ENCODE measurements at regions not wholly inside any gene's neighbourhood (a gene's known extent, or its start where the extent isn't known, plus 50 kb on each side); places are given as distances from the start of the nearest gene placed in this dataset.

DNA sequence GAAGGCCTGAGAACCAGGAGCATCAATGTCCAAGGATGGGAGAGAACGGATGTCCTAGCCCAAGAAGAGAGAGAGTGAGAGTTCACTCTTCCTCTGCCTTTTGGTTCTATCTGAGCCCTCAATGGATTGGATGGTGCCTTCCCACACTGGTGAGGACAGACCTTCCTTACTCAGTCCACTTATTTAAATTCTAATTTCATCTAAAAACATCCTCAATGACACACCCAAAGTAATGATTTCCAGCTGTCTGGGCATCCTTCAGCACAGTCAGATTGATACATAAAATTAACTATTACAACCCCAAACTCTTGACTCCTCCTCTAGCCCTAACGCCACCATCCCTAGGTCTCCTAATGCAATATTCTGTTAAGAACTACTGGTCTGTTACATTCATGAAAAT is 122.0 kb downstream of the GAS1 start:
- TF ChIP-seq JUND (IDR thresholded peaks at IDR 0.05; ENCODE audit: low read depth) = no peak
- no peak for DNase-seq (ENCODE audit: low read depth in 1 of 2, low spot score in 1 of 2)
- in situ Hi-C loops (cut with HindIII; ENCODE audit: low pct_unique_long_range_greater_than_20kb, low sequenced_read_pairs) = no loop called here

DNA sequence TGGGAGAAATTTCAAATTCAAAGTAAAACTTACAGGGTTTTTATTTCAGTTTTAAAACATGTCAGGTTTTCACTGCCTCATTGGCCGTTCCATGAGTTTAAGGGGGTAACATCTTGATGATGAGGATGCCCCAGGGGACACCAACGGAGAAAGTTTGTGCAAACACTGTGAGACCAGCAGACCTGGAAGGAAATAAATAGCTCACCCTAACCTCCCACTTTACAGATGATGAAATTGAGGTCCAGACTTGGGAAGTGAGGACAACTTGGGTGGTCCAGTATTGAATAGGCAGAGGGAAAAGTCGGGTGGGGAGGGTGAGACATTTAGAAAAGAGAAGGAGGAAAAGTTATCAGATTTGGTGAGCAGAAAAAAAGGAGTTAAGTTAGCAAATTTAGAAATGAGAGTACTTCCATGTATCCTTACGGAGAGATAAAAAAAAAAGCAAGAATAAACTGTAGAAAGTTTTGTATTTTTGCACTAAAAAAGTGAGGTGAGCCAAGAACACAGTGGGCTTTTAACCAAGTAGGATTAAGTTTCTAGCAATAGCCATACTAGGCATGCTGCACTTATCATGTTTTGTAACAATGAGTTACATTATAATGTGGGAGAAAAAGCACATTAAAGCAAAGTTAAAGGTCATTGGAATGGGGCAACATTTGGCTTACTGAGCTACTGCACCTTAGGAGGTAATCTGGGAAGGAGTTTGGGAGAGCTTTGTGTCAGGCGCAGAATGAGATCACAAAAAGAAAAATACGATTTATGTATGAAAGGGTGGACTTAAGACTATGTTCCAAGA is 125.1 kb downstream of the GAS1 start:
- DNase-seq (ENCODE audit: low read depth in 1 of 2, low spot score in 1 of 2) = no peak
- TF ChIP-seq JUND (IDR thresholded peaks at IDR 0.05; ENCODE audit: low read depth) = no peak
- in situ Hi-C loops (cut with HindIII; ENCODE audit: low pct_unique_long_range_greater_than_20kb, low sequenced_read_pairs) = no loop called here

DNA sequence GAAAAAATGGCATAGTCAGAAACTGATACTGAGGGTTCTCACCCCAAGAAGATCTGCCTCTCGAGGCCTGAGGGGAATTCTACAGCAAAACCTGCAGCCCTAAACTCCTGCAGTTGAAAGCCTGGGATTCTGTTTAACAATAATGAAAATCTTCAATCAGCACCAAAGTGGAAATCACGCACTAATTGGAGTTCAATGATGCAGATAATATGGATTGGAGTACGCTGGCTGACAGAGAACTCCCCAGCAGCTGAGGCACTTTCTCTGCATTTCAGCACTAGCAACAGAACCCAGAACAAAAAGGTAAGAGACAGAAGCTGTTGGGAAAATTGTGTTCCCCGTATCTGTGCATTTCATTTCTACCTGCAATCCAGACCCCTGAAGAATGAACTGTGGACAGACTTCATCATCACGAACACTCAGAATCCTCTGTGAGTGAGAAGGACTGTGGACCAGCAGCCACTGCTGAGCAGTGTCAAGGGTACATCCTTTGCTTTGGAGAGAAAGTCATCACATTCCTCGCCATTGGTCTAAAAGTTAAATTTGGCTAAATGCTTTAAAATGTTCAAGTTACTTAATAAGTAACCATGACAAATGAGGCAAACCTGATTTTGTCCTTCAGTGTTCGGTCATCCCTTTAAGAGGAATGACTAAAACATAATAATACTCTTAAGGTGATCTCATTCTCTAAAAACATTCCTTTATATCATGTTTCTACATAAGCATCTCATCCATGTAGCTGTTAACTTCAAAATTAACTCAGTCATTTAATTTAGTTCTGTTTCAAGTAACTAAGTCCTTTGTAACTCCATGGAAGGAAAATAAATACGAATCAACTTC is 126.1 kb downstream of the GAS1 start:
- no peak for TF ChIP-seq JUND (IDR thresholded peaks at IDR 0.05; ENCODE audit: low read depth)
- DNase-seq (ENCODE audit: low read depth in 1 of 2, low spot score in 1 of 2) = no peak
- in situ Hi-C loops (cut with HindIII; ENCODE audit: low pct_unique_long_range_greater_than_20kb, low sequenced_read_pairs) = no loop called here

DNA sequence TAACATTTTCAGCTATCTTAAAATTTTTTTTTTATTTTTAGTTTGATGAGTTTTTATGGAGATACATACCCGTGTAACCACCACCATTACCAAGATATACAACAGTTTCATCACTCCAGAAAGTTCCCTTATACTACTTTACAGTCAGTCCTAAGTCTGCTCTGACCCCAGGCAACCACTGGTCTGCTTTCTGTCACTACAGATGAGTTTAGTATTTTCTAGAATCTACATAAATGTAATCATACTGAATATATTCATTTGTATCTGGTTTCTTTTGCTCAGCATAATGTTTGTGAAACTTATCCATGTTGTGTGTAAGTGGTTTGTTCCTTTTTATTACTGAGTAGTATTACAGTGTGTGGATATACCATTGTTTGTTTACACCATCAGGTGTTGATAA is 127.8 kb downstream of the GAS1 start:
- TF ChIP-seq JUND (IDR thresholded peaks at IDR 0.05; ENCODE audit: low read depth) = no peak
- DNase-seq (ENCODE audit: low read depth in 1 of 2, low spot score in 1 of 2) = no peak
- in situ Hi-C loops (cut with HindIII; ENCODE audit: low pct_unique_long_range_greater_than_20kb, low sequenced_read_pairs) = no loop called here

DNA sequence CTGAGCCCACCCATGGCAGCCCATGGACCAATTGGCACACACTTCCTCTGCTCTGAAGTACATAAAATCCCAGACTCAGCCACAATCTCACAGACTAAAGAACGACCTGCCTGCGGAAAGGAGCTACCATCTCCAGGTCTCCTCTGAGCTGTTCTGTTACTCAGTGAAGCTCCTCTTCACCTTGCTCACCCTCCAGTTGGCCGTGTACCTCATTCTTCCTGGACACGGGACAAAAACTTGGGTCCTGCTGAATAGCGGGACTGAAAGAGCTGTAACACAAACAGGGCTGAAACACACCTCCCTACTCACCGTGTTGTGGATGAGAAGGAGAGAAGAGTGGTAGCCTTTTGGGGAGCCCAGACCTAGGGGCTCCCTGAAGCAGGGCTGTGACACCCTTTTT is 128.7 kb downstream of the GAS1 start:
- DNase-seq (ENCODE audit: low read depth in 1 of 2, low spot score in 1 of 2) = no peak
- in situ Hi-C loops (cut with HindIII; ENCODE audit: low pct_unique_long_range_greater_than_20kb, low sequenced_read_pairs) = no loop called here
- TF ChIP-seq JUND (IDR thresholded peaks at IDR 0.05; ENCODE audit: low read depth) = no peak

DNA sequence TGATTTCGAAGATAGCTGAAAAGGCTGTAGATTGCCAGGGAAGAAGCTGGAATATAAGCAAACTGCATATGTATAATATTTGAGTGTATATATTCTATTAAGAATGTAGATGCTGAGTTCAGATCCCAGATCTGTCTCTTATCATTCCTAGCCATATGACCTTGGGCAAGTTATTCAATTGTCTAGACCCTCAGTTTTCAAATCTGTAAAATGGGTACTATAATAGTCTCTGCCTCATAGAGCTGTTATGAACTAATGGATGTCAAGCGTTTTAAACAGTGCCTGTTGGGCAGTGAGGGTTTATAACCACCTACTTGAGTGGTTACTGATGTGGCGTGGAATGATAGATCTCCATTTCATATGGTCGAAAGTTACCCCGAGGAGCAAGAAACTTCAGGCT is 130.4 kb downstream of the GAS1 start:
- in situ Hi-C loops (cut with HindIII; ENCODE audit: low pct_unique_long_range_greater_than_20kb, low sequenced_read_pairs) = no loop called here
- no peak for TF ChIP-seq JUND (IDR thresholded peaks at IDR 0.05; ENCODE audit: low read depth)
- no peak for DNase-seq (ENCODE audit: low read depth in 1 of 2, low spot score in 1 of 2)

DNA sequence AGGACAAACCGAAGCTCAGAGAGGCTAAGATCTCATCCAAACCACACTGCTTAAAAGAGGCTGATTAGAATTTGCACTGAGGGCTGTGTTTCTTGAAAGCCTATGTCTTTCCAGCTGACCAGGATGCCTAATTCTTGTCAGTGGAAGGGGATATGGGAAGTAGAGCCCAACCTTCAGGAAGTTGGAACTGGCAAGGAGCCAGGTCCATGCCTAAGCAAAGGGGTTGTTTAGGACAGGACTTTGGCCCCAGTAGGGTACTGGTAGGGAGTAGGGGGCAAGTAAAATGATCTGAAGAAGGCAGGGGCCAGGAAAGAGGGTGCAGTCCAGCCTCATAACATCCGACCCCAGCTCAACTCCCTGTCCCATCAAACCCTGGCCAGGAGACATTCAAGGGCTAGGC is 130.9 kb downstream of the GAS1 start:
- no peak for TF ChIP-seq JUND (IDR thresholded peaks at IDR 0.05; ENCODE audit: low read depth)
- in situ Hi-C loops (cut with HindIII; ENCODE audit: low pct_unique_long_range_greater_than_20kb, low sequenced_read_pairs) = no loop called here
- no peak for DNase-seq (ENCODE audit: low read depth in 1 of 2, low spot score in 1 of 2)

DNA sequence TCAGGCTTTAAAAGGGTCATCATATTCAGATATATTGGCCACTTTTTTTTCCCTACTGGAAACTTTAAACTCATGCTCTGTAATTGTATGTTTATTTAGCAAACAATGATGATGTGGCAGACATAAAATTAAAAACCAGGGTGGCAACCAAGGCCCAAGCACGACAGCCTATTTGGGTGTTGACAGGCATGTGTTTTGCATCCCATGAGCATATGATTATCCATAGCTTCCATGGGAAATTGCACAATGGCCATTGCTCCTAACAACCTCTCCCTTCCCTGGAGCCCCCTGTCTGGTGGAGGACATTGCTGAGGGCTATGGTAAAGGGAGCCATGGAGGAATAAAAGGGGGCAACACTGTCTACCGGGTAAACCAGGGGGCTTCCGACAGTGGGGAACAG is 134.7 kb downstream of the GAS1 start:
- in situ Hi-C loops (cut with HindIII; ENCODE audit: low pct_unique_long_range_greater_than_20kb, low sequenced_read_pairs) = no loop called here
- TF ChIP-seq JUND (IDR thresholded peaks at IDR 0.05; ENCODE audit: low read depth) = no peak
- no peak for DNase-seq (ENCODE audit: low read depth in 1 of 2, low spot score in 1 of 2)

DNA sequence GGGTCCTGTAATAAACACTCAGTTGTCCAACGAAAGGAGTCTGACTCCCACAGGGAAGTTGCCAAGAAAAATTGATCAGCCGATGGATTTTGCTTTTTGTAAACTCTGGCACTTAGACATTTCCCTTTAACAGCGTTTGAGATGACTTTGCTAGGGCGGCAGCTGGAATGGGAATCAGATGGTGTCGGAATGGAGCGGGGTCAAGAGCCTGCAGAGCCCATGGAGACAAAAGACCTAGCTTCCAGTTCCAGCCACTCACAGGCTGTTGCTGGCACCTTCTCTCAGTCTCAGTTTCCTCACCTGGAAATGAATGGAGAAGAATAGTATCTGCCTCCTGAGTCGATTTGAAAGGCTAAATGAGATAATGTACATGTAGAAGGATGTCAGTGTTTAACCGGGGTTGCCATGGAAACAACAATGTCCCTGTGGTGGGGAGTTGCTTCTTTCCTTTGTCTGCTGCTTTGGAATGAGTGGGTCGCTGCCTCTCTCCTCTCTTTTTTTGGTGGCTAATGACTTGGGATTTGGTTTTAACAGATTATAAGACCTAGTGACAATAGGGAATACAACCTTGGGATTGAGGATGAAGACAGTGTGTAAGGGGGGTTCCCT is 137.4 kb downstream of the GAS1 start:
- no peak for DNase-seq (ENCODE audit: low read depth in 1 of 2, low spot score in 1 of 2)
- no peak for TF ChIP-seq JUND (IDR thresholded peaks at IDR 0.05; ENCODE audit: low read depth)

DNA sequence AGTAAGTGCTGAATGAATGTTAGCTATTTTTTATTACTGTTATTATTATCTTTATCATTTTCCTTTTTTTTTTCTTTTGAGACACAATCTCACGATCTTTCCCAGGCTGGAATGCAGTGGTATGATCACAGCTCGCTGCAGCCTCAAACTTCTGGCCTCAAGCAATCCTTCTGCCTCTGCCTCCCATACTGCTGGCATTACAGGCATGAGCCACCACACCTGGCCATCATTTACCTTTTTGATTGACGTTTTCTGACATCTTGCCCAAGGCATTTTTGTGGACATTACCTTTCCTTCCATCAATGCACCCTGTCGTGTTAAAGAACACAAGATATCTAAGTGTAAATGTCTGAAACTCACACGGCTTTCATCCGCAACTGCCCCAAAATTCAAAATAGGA is 138.2 kb downstream of the GAS1 start:
- no peak for DNase-seq (ENCODE audit: low read depth in 1 of 2, low spot score in 1 of 2)

More for the DNA sequence above, 137.4 kb downstream of the GAS1 start:
- in situ Hi-C loops (cut with HindIII; ENCODE audit: low pct_unique_long_range_greater_than_20kb, low sequenced_read_pairs) = no loop called here

DNA sequence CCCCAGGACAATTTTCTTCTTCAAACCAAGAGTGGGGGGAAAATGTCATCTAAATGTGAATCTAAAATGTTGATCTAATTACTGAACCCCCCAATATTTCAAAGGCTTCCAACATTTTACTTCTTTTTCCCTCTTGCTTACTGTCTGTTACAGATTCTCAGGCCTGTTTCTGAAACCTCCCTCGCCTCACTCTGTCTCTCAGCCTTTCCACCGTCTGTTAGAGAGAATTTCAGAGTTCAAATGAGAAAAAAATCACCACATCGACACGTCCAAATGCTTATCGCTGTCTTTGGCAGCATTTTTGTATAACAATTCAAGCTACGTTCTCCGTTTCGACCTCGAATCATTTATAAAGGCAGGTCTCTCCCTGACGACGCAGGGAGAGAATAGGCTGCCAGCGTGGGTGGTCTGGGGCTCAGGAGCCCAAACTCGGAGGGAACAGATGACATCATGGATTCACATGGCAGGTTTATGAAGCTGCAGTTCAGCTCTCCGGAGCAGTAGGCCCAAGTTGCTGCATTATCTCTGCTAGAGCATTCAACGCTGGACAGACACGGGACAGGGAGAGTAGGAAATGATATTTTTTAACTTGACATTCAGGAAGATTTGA is 139.8 kb downstream of the GAS1 start:
- no peak for DNase-seq (ENCODE audit: low read depth in 1 of 2, low spot score in 1 of 2)
- no peak for TF ChIP-seq JUND (IDR thresholded peaks at IDR 0.05; ENCODE audit: low read depth)
- in situ Hi-C loops (cut with HindIII; ENCODE audit: low pct_unique_long_range_greater_than_20kb, low sequenced_read_pairs) = no loop called here

More for the DNA sequence above, 138.2 kb downstream of the GAS1 start:
- in situ Hi-C loops (cut with HindIII; ENCODE audit: low pct_unique_long_range_greater_than_20kb, low sequenced_read_pairs) = no loop called here
- TF ChIP-seq JUND (IDR thresholded peaks at IDR 0.05; ENCODE audit: low read depth) = no peak

DNA sequence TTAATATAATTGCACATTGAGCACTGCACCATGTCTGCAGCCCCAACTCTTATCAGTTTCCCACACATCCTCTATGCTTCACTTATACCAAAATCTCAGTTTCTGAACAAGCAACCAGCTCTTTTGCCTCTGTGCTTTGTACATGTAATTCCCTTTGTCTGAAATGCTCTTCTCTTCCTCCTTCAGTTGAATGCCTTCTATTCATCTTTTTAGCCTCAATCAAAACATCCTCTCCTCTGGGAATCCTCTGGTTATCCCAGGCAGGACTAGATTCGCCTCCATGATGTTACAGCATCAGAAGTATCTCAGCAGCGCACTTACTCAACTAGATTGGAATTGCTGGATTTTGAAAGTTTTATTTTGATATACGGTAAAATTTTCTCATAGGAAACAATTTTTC is 143.3 kb downstream of the GAS1 start:
- TF ChIP-seq JUND (IDR thresholded peaks at IDR 0.05; ENCODE audit: low read depth) = no peak
- DNase-seq (ENCODE audit: low read depth in 1 of 2, low spot score in 1 of 2) = no peak
- in situ Hi-C loops (cut with HindIII; ENCODE audit: low pct_unique_long_range_greater_than_20kb, low sequenced_read_pairs) = no loop called here

All from T47D (cell line).